ENCODE measurements at regions not wholly inside any gene's neighbourhood (a gene's known extent, or its start where the extent isn't known, plus 50 kb on each side); places are given as distances from the start of the nearest gene placed in this dataset.

DNA sequence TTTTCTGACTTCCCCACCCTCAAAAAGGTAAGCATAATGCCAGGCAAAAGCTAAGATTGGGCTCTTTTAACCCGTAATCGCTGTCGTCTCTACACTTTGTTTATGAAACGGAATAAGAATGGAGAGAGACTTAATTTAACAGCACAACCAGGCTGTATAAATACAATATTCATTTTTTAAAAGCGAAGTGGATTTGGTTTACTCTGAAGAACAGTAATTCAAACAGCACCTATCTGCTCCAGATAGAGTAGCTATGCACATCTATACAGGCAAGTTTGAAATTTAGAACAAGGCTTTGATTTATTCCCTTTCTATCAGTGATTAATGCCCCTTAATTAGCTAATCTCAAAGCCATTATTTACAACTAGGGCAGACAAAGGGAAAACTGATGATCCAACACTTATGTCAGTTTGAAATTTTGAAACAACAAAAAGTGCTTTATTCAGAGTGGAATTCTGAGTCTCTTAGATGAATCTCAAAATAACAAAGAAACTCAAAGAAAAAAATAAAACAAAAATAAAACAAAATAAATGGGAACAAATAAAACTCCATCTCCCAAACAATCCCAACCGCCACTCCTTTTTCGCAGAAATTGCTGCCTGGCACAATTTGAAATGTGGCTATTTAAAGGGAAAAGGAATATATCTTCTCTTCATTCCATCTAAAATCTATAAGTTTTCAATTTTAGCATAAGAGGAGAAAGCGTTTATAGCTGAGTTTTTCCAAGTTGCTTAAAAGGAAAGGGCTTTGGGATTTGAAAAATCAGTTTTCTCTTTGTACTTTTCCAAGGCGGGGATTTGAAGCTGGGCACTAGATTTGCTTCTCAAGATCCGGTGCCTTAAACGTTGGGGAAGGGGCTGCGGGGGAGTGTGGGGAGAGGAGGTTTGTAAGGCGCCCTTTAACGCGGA lies 298.6 kb downstream of the PARP8 start:
- no peak for DNase-seq (ENCODE audit: low read depth)

DNA sequence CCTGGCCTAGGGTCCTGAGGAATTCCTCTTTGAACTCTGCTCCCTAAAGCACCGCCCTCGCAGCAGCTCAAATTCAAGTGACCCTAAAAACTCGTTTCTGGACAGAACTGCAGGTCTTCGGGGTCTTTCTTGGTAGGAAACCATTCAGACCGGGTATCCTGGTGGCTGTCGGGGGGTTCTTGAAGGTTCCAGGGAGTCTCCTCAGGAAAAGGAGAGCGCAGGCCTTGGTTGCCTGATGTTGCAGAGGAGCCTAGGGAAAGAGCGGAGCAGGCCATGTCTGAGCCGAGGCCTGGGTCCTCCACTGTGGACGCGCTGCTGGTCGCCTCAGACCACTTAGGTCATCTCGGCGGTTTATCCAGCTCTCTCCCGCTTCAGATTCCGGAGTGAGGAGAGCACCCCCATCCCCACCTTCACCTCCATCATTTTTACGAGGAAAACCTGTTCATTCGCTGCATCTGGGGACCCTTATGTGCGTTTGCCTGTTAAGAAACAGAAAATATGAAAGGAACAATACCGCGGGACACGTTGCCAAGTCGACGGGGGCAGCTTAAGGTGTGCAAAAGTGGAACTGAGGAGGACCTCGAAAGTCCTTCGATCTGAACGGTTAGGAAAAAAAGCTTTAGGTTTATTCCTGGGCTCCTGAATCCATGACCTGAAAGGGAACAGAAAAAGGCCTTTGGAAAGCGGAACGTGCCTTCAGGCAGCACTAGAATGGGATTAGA lies 299.4 kb downstream of the PARP8 start:
- DNase-seq (ENCODE audit: low read depth): no peak

GRCh38 chr5:50967009-50967562 lies 300.6 kb downstream of the PARP8 start:
- DNase-seq (ENCODE audit: low read depth): no peak

GRCh38 chr5:50967563-50968355 lies 301.3 kb downstream of the PARP8 start:
- no peak for DNase-seq (ENCODE audit: low read depth)

GRCh38 chr5:50968356-50969149 lies 302.1 kb downstream of the PARP8 start:
- DNase-seq (ENCODE audit: low read depth): no peak

- DNase-seq (ENCODE audit: low read depth): no peak
Measured at GRCh38 chr5:50969151-50970031, 303.0 kb downstream of the PARP8 start.

- DNase-seq (ENCODE audit: low read depth): no peak
Measured at GRCh38 chr5:50975840-50976239, 309.4 kb downstream of the PARP8 start.

DNA sequence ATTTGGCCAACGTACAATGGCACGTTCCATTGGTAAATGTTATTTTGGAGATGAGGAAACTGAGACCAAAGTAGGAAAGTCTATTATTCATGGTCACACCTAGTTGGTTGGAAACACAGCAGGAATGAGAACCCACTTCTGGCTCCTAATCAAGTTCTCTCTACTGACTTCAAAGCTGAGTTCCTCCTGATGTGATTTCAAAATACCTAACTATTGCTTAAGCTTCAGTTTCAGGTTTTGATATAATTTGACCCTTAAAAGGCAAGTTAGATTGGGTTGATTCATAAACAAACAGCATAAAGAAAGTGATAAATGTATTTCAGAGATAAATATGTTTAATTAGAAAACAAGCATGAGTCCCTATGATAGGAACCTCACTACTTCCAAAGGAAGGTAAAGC lies 312.5 kb downstream of the PARP8 start:
- DNase-seq (ENCODE audit: low read depth): no peak

- no peak for DNase-seq (ENCODE audit: low read depth)
Measured at GRCh38 chr5:50984640-50985039, 318.2 kb downstream of the PARP8 start.

DNA sequence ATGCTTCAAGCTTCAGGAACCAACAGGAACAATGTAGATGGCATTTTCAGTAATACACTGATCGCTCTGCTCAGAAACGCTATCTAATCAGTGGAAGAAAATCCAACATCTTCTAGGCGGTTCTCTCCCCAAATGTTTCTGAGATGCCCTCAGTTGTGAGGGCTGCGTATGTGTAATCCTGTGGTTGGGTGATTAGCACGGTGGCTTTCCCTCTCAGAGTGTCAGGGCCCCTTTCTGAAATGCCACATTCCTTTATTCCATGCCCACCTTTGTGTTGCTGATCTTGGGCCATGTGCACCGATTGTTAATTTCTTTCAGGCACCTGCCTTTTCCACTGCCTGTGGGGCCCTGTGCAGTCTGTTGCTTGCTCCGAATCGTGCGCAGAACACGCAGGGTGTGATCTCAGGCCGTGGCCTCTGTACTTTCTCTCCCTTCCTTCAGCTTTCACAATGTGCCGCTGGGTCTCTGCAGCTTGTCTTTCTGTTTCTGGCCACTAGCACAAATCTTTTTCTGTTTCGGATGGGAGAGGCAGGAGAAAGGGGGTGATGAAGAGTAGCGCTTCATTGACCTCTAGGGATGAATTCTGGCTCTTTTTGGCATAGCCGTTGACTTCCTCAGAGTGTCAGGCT lies 324.0 kb downstream of the PARP8 start:
- no peak for DNase-seq (ENCODE audit: low read depth)

- no peak for DNase-seq (ENCODE audit: low read depth)
Measured at GRCh38 chr5:50995285-50995942, 329.0 kb downstream of the PARP8 start.

- no peak for DNase-seq (ENCODE audit: low read depth)
Measured at GRCh38 chr5:51001227-51001923, 334.9 kb downstream of the PARP8 start.

GRCh38 chr5:51002368-51002767 lies 335.9 kb downstream of the PARP8 start:
- no peak for DNase-seq (ENCODE audit: low read depth)

GRCh38 chr5:51013036-51013435 lies 346.6 kb downstream of the PARP8 start:
- no peak for DNase-seq (ENCODE audit: low read depth)

DNA sequence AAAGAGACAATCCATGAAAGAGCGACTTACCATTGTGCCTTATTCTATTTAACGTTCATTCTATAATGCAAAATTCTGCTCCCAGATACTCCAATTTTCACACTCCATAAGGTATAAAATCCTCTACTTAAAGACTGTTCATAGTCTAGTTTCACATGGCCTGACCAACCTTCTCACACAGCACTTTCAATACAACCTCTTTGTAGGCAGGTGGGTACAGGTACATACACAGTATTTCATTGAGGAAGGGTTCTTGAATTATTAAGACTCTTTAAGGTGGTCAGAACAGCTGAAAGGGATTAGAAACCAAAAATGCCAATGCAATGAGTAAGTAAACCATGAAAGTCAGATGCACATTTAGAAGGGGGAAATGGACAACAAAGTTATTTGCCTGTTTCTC lies 352.0 kb downstream of the PARP8 start:
- DNase-seq (ENCODE audit: low read depth): no peak

DNA sequence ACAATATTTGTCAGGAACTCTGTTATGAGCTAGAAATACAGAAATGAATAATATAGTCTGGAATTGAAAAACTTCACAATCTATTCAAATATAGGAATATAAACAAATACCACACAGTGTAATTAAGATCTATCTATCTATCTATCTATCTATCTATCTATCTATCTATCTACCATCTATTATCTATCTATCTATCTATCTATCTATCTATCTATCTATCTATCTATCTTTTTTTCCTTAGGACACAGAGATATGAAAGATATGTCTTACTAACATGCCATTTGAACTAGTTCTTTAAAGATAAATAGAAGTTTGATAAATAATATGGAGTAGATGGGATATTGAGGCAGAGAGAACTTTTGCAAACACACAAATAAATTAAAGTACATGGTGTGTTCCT lies 357.8 kb downstream of the PARP8 start:
- no peak for DNase-seq (ENCODE audit: low read depth)

GRCh38 chr5:51027271-51027670 lies 356.0 kb upstream of the ISL1 start:
- DNase-seq (ENCODE audit: low read depth): no peak

- DNase-seq (ENCODE audit: low read depth): no peak
Measured at GRCh38 chr5:51028394-51028793, 354.9 kb upstream of the ISL1 start.

GRCh38 chr5:51033215-51033614 lies 350.0 kb upstream of the ISL1 start:
- no peak for DNase-seq (ENCODE audit: low read depth)

Measured in activated gamma-delta T cell treated with anti-CD3 and anti-CD28 coated beads, Interleukin-2, amount 50 U/mL, for 16 hours (primary cell).